NCI-H82 treated with DMSO at 0.1 percent for 48 hours (cell line): ENCODE measurements at regions not wholly inside any gene's neighbourhood (a gene's known extent, or its start where the extent isn't known, plus 50 kb on each side); places are given as distances from the start of the nearest gene placed in this dataset.
"Not testable (repeated sequence)": the region's sequence is repeated elsewhere in the genome, so short reads cannot be mapped to it uniquely, and the experiment has no call there.

Experiments used
- DNase-seq: peaks from one replicate; lab custom pipeline; 2025; ENCODE audit not compliant: unreplicated experiment; lab: John Stamatoyannopoulos, UW

- peak; percentile 11 for DNase-seq
Observed at GRCh38 chrX:25144043-25144940, 128.5 kb upstream of the ARX start.

DNA sequence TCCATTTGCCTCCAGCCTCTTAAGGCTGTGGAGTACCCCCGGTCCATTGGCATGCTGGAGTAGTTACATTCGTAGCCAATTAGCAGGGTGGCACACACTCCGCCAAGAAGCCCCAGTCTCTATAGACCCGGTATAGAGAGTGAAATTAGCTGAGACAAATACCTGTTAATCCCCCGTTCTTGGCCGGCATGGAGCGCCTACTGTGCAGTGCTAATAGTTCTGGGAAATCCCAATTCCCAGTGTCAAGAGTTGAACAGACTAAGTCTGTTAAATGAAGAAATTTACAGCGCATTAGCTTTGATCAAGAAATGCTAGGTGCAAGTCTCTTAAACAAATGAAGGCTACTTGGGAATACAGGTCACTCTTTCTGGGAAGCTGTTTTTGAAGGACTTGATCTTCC is 127.8 kb upstream of the ARX start:
- DNase-seq: no peak

- DNase-seq: no peak
Observed at GRCh38 chrX:25141684-25142083, 125.9 kb upstream of the ARX start.

- no peak for DNase-seq
Observed at GRCh38 chrX:25131055-25131454, 115.3 kb upstream of the ARX start.

DNA sequence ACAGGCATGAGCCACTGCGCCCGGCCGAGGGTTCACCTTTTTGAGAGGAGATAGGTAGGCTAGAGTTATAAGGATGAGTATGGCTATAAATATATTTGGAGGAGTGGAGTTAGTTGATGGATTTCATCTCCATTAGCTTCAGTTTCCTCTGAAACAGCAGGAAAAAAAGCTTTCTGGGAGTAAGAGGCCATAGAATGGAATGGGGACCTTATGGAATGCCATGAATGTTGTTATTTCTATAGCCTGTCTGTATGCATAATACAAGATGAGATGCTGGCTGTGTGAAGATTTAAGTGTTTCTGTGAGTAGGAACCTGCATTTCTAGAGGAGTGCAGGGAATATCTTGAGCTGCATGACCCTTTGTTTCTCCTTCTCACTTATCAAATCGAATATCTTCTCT is 114.9 kb upstream of the ARX start:
- no peak for DNase-seq

GRCh38 chrX:25125483-25125882 is 109.7 kb upstream of the ARX start:
- no peak for DNase-seq

- no peak for DNase-seq
Observed at GRCh38 chrX:25124391-25124790, 108.6 kb upstream of the ARX start.

DNA sequence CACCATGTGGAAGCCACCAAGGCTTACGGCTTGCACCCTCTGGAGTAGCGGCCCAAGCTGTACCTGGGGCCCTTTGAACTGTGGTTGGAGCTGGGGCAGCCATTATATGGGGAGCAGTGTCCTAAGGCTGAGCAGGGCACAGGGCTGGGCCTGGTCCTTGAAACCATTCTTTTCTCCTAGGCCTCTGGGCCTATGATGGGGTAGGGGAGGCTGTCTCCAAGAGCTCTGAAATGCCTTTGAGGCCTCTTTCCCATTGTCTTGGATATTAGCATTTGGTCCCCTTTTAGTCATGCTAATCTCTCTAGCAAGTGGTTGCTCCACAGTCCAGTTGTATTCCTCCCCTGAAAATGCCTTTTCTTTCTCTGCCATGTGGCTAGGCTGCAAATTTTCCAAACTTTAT is 96.4 kb upstream of the ARX start:
- DNase-seq: no peak

GRCh38 chrX:25108481-25108880 is 92.7 kb upstream of the ARX start:
- DNase-seq: no peak

- DNase-seq: no peak
Observed at GRCh38 chrX:25105221-25105620, 89.5 kb upstream of the ARX start.

GRCh38 chrX:25096522-25097045 is 80.8 kb upstream of the ARX start:
- no peak for DNase-seq

GRCh38 chrX:25091152-25091551 is 75.4 kb upstream of the ARX start:
- not testable (repeated sequence) for DNase-seq

GRCh38 chrX:25084446-25084845 is 68.7 kb upstream of the ARX start:
- no peak for DNase-seq

DNA sequence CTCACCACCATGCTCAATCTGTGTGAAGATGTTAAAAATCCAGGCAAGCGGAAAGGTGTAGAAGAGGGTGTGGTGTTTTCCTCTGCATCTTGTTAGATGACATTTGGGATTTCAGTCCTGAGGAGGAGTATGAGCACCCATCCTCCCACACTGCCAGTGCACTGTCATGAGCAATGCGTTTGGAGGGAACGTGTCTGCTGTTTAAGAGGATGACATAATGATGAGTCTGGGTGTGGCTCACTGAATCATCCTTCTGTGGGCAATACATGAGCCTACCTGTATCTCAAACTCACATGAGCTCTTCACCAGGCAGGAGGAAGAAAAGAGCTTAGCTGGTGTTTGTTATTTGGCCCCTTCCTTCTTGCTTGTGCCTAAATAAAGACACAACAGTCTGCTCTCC is 67.9 kb upstream of the ARX start:
- no peak for DNase-seq

DNA sequence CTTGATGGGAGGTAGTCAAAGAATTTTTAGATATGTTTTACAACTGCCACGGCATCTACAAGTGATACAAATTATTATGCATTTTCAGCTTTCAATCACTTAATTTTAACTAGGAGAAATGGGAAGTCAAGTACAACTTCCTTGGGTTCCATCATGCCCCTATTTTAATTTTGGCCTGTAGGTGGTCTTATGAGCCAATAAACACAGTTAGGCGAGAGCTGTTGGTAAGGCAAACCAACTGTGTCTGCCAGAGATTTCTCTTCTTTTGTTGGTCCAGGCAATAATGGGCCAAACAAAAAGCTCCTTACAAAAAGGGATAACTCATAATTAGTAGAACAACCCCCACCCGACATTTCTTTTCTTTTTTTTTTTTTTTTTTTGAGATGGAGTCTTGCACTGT is 63.3 kb upstream of the ARX start:
- no peak for DNase-seq

DNA sequence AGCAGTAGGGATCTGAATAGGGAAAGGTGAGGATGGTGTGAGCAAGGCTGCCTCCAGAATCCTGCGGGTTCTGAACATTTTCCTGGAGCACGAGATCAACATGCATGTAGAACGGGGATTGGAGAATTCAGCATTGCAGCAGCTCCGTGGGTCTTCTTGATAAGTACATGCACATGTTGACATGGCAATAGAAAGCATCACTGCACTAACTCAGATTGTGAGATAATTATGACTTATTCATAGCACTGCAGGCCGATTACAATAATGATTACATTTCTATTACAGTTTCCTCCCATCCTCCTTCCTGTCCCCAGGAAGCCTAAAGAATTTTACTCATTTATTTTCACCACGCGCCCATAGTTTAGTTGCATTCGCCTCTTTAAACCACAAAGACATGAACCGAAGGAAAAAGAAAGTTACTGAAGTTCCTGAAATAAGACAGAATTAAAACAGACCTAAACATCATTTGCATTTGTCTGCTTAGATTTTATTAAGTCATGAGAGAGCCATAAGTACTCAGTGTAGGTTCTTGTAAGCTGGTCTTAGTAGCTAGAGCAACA is 61.3 kb upstream of the ARX start:
- no peak for DNase-seq

DNA sequence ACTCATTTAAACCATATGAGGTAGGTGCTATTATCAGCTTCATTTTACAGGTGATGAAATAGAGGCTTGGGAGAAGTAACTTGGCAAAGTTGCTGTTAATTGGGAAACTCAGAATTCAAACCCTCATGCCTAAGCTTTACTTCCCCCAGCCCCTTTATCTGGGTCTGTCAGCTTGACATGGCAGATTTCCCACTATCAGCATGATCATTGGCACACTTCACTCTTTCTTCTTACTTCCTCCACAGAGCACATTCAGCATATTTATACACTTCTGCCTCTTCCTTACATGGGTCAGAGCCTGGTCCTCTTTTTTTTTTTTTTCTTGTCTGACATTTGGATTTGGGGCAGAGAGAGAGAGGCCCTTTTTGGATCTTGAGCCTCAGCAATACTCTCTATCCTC is 56.5 kb upstream of the ARX start:
- no peak for DNase-seq

DNA sequence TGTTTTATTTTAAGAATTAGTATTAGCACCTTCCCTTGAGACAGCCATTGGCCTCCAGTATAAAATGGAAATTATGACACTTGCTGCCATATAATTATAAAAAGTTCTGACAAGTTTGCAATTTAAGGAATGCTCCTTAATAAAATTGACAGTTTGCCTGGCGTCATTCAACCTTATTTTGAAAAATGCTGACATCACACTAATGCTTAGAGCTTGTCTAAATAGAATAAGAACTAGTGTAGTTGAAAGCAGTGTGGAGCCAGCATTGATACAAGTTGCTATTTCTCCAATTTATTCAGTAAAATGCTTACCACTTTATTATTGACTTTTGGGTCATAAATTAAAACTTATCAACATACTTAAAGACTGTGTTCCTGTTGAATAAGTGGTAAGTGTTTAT is 54.3 kb upstream of the ARX start:
- no peak for DNase-seq

GRCh38 chrX:25069209-25069608 is 53.4 kb upstream of the ARX start:
- no peak for DNase-seq

GRCh38 chrX:25068340-25068739 is 52.6 kb upstream of the ARX start:
- DNase-seq: no peak

DNA sequence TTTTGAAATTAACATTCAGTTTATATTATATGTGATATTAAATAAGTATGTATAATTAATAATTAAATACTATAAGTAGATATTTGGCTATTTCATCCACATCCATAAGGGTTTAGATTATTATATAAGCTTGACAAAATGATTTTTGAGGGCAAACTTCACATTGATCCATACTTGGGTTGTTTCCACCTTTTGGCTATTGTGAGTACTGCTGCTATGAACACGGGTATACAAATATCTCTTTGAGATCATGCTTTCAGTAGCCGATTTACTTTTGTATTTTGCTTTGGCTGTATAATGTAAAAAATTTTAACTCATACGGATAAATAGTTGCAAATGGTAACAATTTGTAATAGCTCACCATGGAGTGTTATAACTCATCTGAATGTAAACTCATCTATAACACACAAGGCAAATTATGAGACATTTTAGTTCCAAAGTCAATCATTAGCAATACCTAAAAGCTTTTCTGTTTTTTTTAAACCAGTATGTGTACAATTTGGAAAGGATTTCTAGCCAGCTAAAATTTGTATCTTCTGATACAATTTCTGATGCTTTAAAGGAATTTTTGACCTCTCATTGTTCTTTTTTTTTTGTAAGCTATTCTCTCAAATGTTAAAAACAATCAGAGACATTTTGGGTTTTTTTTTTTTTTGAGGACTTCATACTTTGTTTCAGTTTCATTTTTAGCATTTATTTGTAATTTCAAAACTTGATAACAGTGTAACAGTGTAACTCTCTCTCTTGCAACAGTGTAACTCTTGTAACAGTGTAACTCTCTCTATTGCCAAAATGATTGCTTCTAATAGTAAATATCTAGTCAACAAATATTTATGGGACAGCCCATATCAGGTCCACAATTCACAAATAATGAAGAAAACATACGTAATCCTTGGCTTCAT is 51.8 kb upstream of the ARX start:
- DNase-seq: no peak

- DNase-seq: no peak
Observed at GRCh38 chrX:25066131-25066530, 50.4 kb upstream of the ARX start.
